ENCODE measurements at regions not wholly inside any gene's neighbourhood (a gene's known extent, or its start where the extent isn't known, plus 50 kb on each side); places are given as distances from the start of the nearest gene placed in this dataset.

GRCh38 chr17:45663772-45664171, 120.3 kb upstream of the CRHR1 start:
- 4% methylated on average over 1 of the region's 1 CpG for WGBS (ENCODE audit: low lambda C conversion rate)
- TF ChIP-seq GFI1 (CRISPR knock-in tag; IDR thresholded peaks at IDR 0.05; ENCODE audit: borderline replicate concordance) (no peak), GLI4 (CRISPR knock-in tag; IDR thresholded peaks at IDR 0.05; ENCODE audit: borderline replicate concordance) (no peak), ZBTB34 (CRISPR knock-in tag; IDR thresholded peaks at IDR 0.05) (no peak), ZNF563 (CRISPR knock-in tag; IDR thresholded peaks at IDR 0.05) (no peak), NAIF1 (CRISPR knock-in tag; IDR thresholded peaks at IDR 0.05; ENCODE audit: borderline replicate concordance) (no peak), ZNF160 (CRISPR knock-in tag; IDR thresholded peaks at IDR 0.05) (no peak), ZNF136 (CRISPR knock-in tag; IDR thresholded peaks at IDR 0.05; ENCODE audit: low read depth) (no peak), ZNF850 (CRISPR knock-in tag; conservative IDR thresholded peaks at IDR 0.05) (no peak), ZBTB2 (CRISPR knock-in tag; IDR thresholded peaks at IDR 0.05; ENCODE audit: low read depth) (no peak), TFE3 (CRISPR knock-in tag; IDR thresholded peaks at IDR 0.05) (no peak)

More at GRCh38 chr17:45663772-45664171, 120.3 kb upstream of the CRHR1 start:
- no peaks in the 10 kb centered on the region for H3K36me3 ChIP-seq (replicated peaks in 1 of 2; ENCODE audit: control insufficient read depth in 1 of 2, insufficient read depth in 2 of 2, low read length in 2 of 2)
- in situ Hi-C loops (cut with HindIII; ENCODE audit: extremely low pct_ligation_motif_present, low pct_unique_long_range_greater_than_20kb) (no loop called here), intact Hi-C loops (cut with micrococcal nuclease; ENCODE audit: unreplicated experiment) (no loop called here)
- ChIA-PET POLR2A (no interaction called here), CTCF (ENCODE audit: low intra/inter-chr PET ratio, low total read pairs) (no interaction called here)
- H3K9ac ChIP-seq (ENCODE audit: insufficient read depth, low read depth, low read length): no peak overlapping the region
- ATAC-seq (peak; percentile 31; the same call in 1 of the 3 replicates), FAIRE-seq (no peak), DNase-seq (ENCODE audit: low spot score) (no peak)
- no peak overlapping the region for H3K4me3 ChIP-seq (replicated peaks in 1 of 3; ENCODE audit: insufficient read depth in 1 of 3, low read depth in 2 of 3, low read length in 3 of 3)
- no peaks in the 10 kb centered on the region for H4K20me1 ChIP-seq (ENCODE audit: insufficient read depth, low read length)
- H2AFZ ChIP-seq (ENCODE audit: low read length): no peak overlapping the region
- H3K27me3 ChIP-seq (ENCODE audit: control insufficient read depth in 1 of 2, insufficient read depth in 2 of 2, low read length in 2 of 2): peaks cover 0 to 61% of the 10 kb centered on the region in 2 experiments
- H3K4me2 ChIP-seq (ENCODE audit: low read depth, low read length): no peak overlapping the region
- H3K27ac ChIP-seq (ENCODE audit: extremely low read length, insufficient read depth, low read length): no peak overlapping the region
- no TSS peak for BruUV-seq (replicated peaks)
- no peaks in the 10 kb centered on the region for H3K4me1 ChIP-seq (ENCODE audit: insufficient read depth, low read length)
- H3K9me3 ChIP-seq (ENCODE audit: low read length): no peaks in the 10 kb centered on the region
- H3K79me2 ChIP-seq (ENCODE audit: insufficient read depth, low read length): no peaks in the 10 kb centered on the region
